Liver (tissue), 3 donors: ENCODE measurements at regions not wholly inside any gene's neighbourhood (a gene's known extent, or its start where the extent isn't known, plus 50 kb on each side); places are given as distances from the start of the nearest gene placed in this dataset.

Source experiments
- CTCF ChIP-seq: fragments of 150-350 bp; IDR thresholded peaks from 2 replicates; pipeline ENCODE4 v1.5.1; 2017; ENCODE audit warnings: improper control_type of control experiment, low read depth, low read length; ENCODE audit not compliant: missing input control
- EGR1 ChIP-seq, 2 donors: IDR thresholded peaks; 2 replicates each; pipeline ENCODE4 v1.6.1; 2016 to 2018; ENCODE audit warnings: antibody characterized with exemption in 2 of 2, low read depth in 2 of 2
- GABPA ChIP-seq, 2 donors: IDR thresholded peaks in 1 of 2; conservative IDR thresholded peaks in 1 of 2; 2 replicates each; pipeline ENCODE4 v1.6.1; 2016; ENCODE audit warnings: antibody characterized with exemption in 2 of 2, mild to moderate bottlenecking in 1 of 2, moderate library complexity in 1 of 2
- REST ChIP-seq: IDR thresholded peaks from 2 replicates; pipeline ENCODE4 v1.6.1; 2016; ENCODE audit warnings: antibody characterized with exemption, mild to moderate bottlenecking
- RXRA ChIP-seq, 2 donors: IDR thresholded peaks; 2 replicates each; pipeline ENCODE4 v1.6.1; 2017 to 2018; ENCODE audit warnings: antibody characterized with exemption in 2 of 2, mild to moderate bottlenecking in 1 of 2
- SP1 ChIP-seq: IDR thresholded peaks from 2 replicates; pipeline ENCODE4 v1.6.1; 2018; ENCODE audit warnings: antibody characterized with exemption, mild to moderate bottlenecking
- TAF1 ChIP-seq: conservative IDR thresholded peaks from 2 replicates; pipeline ENCODE4 v1.6.1; 2016; ENCODE audit warnings: antibody characterized with exemption, mild to moderate bottlenecking
- ZBTB33 ChIP-seq: IDR thresholded peaks from 2 replicates; pipeline ENCODE4 v1.6.1; 2016; ENCODE audit warnings: antibody characterized with exemption
- TF ChIP-seq, protein P1 (sequence below): IDR thresholded peaks from 2 replicates; pipeline ENCODE4 v1.6.1; 2016; ENCODE audit warnings: antibody characterized with exemption
- donor health status: healthy.
- donor health status: healthy.

GRCh38 chr13:99075268-99076191, 97.7 kb upstream of the DOCK9 start:
- no peak for TF ChIP-seq CTCF
- no peak for TF ChIP-seq REST
- no peak for TF ChIP-seq EGR1 (IDR thresholded peaks at IDR 0.05; ENCODE audit: low read depth in 2 of 2)
- TF ChIP-seq ZBTB33 = no peak
- TF ChIP-seq RXRA (IDR thresholded peaks at IDR 0.05) = no peak
- TF ChIP-seq GABPA (IDR thresholded peaks at IDR 0.05 in 1 of 2, conservative IDR thresholded peaks at IDR 0.05 in 1 of 2) = no peak
- TF ChIP-seq, protein P1, sequence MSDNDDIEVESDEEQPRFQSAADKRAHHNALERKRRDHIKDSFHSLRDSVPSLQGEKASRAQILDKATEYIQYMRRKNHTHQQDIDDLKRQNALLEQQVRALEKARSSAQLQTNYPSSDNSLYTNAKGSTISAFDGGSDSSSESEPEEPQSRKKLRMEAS = no peak
- TF ChIP-seq TAF1 = no peak
- no peak for TF ChIP-seq SP1
